Endodermal cell (in vitro differentiated cells): ENCODE measurements at regions not wholly inside any gene's neighbourhood (a gene's known extent, or its start where the extent isn't known, plus 50 kb on each side); places are given as distances from the start of the nearest gene placed in this dataset.

Experiments
- DNase-seq: peaks from one replicate; pipeline ENCODE4 v3.0.0-alpha.2; 2017
- H3K27ac ChIP-seq: 2 replicates; pipeline ENCODE4 v1.5.1; 2013; ENCODE audit warnings: mild to moderate bottlenecking, low read depth, low read length, moderate library complexity
- H3K27me3 ChIP-seq: 2 replicates; pipeline ENCODE4 v1.6.1; 2013; ENCODE audit warnings: mild to moderate bottlenecking, low read length, moderate library complexity; ENCODE audit not compliant: insufficient read depth, control insufficient read depth, poor library complexity, severe bottlenecking
- H3K36me3 ChIP-seq: 2 replicates; pipeline ENCODE4 v1.7.0; 2013; ENCODE audit warnings: mild to moderate bottlenecking, low read length, moderate library complexity; ENCODE audit not compliant: control insufficient read depth, insufficient read depth
- H3K4me1 ChIP-seq: one replicate; pipeline ENCODE4 v1.7.0; 2013; ENCODE audit warnings: low read length; ENCODE audit not compliant: control insufficient read depth, insufficient read depth
- H3K4me3 ChIP-seq: 2 replicates; pipeline ENCODE4 v1.5.1; 2013; ENCODE audit warnings: mild to moderate bottlenecking, low read length, moderate library complexity
- H3K9ac ChIP-seq: 2 replicates; pipeline ENCODE4 v1.6.1; 2013; ENCODE audit warnings: mild to moderate bottlenecking, low read length, moderate library complexity; ENCODE audit not compliant: poor library complexity, severe bottlenecking; ENCODE audit errors: extremely low read depth
- H3K9me3 ChIP-seq: 2 replicates; pipeline ENCODE4 v1.6.1; 2013; ENCODE audit warnings: mild to moderate bottlenecking, low read length, moderate library complexity; ENCODE audit not compliant: control insufficient read depth
- H3K27ac Mint-ChIP-seq: 2 replicates; pipeline ENCODE4 v1.8.0; 2020; ENCODE audit warnings: mixed read lengths
- H3K27me3 Mint-ChIP-seq: 2 replicates; pipeline ENCODE4 v1.8.0; 2021; ENCODE audit warnings: mild to moderate bottlenecking, mixed read lengths; ENCODE audit not compliant: insufficient read depth
- H3K36me3 Mint-ChIP-seq: 2 replicates; pipeline ENCODE4 v1.8.0; 2020; ENCODE audit warnings: low read depth, mixed read lengths
- H3K4me1 Mint-ChIP-seq: 2 replicates; pipeline ENCODE4 v1.8.0; 2020; ENCODE audit warnings: mixed read lengths
- H3K4me3 Mint-ChIP-seq: 2 replicates; pipeline ENCODE4 v1.8.0; 2020; ENCODE audit warnings: mild to moderate bottlenecking, moderate library complexity, mixed read lengths
- H3K9me3 Mint-ChIP-seq: 2 replicates; pipeline ENCODE4 v1.8.0; 2020; ENCODE audit warnings: mild to moderate bottlenecking, mixed read lengths
- WGBS, 2 experiments: methylation state at CpG; one replicate each; pipeline versions ENCODE4 v1.1.5 to v1.1.7; 2013; ENCODE audit warnings: missing lambda C conversion rate in 2 of 2, mixed read lengths in 1 of 2; ENCODE audit not compliant: insufficient coverage in 1 of 2, insufficient read length in 1 of 2; 5-methylcytosine and 5-hydroxymethylcytosine counted together
- TF ChIP-seq, protein P1 (sequence below): fragments of 200-600 bp; sonication (generic); conservative IDR thresholded peaks from 2 replicates; pipeline ENCODE4 v1.5.0; 2021; ENCODE audit warnings: antibody characterized with exemption, mild to moderate bottlenecking

DNA sequence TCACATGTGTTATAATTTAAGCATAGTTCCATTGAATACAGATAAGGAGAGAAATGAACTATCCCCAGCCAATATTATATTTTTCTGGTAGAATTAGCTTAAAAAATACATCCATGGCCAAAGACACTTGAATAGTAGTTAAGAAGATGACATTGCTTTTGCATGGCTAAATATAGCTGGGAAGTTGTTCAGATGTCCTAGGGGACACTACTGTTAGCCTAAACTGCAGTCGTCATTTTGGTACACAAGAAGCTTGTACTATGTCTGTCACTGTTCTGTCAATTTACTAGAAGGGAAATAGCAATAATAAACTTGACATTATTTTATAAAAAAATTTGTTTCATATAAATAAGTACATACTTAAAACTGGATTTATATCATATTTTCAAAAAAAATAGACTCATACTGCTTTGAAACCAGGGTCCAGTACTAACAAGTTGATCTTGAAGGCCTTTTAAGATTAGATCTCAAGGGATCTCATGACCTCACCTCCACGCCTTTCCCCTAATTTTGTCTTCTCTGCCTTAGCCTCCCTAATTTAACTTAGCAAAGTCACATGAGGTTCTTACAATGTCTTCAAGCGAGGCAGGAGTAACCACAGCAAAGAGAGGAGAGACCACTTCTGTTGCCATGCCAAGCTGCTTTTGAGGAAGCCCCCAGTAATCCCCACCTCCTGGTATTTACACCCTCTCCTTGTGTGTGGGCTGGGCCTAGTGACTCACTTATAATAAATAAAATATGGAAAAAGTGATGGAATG lies 81.0 kb downstream of the AVPR1A start:
- no peak overlapping the region for H3K4me3 ChIP-seq
- no peaks in the 10 kb centered on the region for H3K36me3 ChIP-seq
- H3K4me3 Mint-ChIP-seq, result no peak overlapping the region
- 88 to 100% methylated on average over 1 to 3 of the region's 3 CpGs for WGBS, 2 experiments
- H3K27ac ChIP-seq, result no peak overlapping the region
- H3K27me3 Mint-ChIP-seq, result peaks cover 7% of the 10 kb centered on the region
- no peak overlapping the region for H3K9ac ChIP-seq
- no peak overlapping the region for H3K27ac Mint-ChIP-seq
- no peaks in the 10 kb centered on the region for H3K27me3 ChIP-seq
- H3K36me3 Mint-ChIP-seq, result no peaks in the 10 kb centered on the region
- peaks cover 20% of the 10 kb centered on the region for H3K4me1 Mint-ChIP-seq
- TF ChIP-seq, protein P1, sequence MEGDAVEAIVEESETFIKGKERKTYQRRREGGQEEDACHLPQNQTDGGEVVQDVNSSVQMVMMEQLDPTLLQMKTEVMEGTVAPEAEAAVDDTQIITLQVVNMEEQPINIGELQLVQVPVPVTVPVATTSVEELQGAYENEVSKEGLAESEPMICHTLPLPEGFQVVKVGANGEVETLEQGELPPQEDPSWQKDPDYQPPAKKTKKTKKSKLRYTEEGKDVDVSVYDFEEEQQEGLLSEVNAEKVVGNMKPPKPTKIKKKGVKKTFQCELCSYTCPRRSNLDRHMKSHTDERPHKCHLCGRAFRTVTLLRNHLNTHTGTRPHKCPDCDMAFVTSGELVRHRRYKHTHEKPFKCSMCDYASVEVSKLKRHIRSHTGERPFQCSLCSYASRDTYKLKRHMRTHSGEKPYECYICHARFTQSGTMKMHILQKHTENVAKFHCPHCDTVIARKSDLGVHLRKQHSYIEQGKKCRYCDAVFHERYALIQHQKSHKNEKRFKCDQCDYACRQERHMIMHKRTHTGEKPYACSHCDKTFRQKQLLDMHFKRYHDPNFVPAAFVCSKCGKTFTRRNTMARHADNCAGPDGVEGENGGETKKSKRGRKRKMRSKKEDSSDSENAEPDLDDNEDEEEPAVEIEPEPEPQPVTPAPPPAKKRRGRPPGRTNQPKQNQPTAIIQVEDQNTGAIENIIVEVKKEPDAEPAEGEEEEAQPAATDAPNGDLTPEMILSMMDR, result no peak
- H3K9me3 Mint-ChIP-seq, result no peaks in the 10 kb centered on the region
- DNase-seq, result no peak
- H3K9me3 ChIP-seq, result no peaks in the 10 kb centered on the region
- H3K4me1 ChIP-seq, result no peaks in the 10 kb centered on the region

DNA sequence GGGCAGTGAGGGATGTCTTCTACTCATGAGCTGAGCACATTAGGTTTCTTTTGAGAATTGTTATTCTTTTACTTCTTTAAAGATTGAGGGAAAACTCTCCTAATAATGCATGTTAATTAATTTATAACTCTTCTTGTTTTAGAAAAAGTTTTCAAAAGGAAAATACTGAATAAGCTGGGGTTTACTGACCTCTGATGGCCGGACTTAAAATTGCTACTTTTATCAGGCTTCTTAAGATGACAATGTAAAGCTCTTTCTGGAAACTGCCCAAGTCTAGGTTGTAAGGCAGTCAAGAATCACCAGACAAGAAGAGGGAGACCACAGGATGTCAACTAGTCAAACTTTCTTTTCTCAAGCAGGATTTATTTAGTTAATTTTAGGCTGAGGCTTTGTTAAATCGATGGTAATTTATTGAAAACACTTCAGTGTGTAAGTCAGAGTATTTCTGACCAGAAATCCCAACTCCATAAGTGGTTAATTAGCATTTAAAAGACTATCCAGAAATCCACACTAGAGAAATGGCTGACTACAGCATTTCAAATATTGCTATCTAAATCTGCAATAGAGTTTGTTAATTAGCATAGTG lies 82.1 kb downstream of the AVPR1A start:
- Histone ChIP-seq H3K9me3 (no peaks in the 10 kb centered on the region), H3K27ac (no peak overlapping the region), H3K9ac (no peak overlapping the region), H3K36me3 (no peaks in the 10 kb centered on the region), H3K4me3 (no peak overlapping the region), H3K27me3 (no peaks in the 10 kb centered on the region), H3K4me1 (no peaks in the 10 kb centered on the region)
- Mint-ChIP-seq H3K4me1 (peaks cover 20% of the 10 kb centered on the region), H3K9me3 (no peaks in the 10 kb centered on the region), H3K36me3 (no peaks in the 10 kb centered on the region), H3K27ac (no peak overlapping the region), H3K27me3 (peaks cover 7% of the 10 kb centered on the region), H3K4me3 (no peak overlapping the region)
- TF ChIP-seq, protein P1, result peak; percentile 84
- DNase-seq, result no peak
- WGBS, 2 experiments, result 0 to 6% methylated on average over 1 to 2 of the region's 2 CpGs

- H3K36me3 Mint-ChIP-seq, result no peaks in the 10 kb centered on the region
- Histone ChIP-seq H3K36me3 (no peaks in the 10 kb centered on the region), H3K9ac (no peak overlapping the region), H3K27me3 (no peaks in the 10 kb centered on the region), H3K27ac (no peak overlapping the region), H3K4me1 (no peaks in the 10 kb centered on the region), H3K4me3 (no peak overlapping the region), H3K9me3 (no peaks in the 10 kb centered on the region)
- H3K4me1 Mint-ChIP-seq, result peaks cover 13% of the 10 kb centered on the region
- WGBS, 2 experiments, result 74 to 75% methylated on average over 4 of the region's 4 CpGs
- TF ChIP-seq, protein P1, result peak; percentile 20
- no peak overlapping the region for H3K27ac Mint-ChIP-seq
- peak; percentile 65 for DNase-seq
- H3K4me3 Mint-ChIP-seq, result no peak overlapping the region
- H3K9me3 Mint-ChIP-seq, result no peaks in the 10 kb centered on the region
- peaks cover 1% of the 10 kb centered on the region for H3K27me3 Mint-ChIP-seq
Measured at GRCh38 chr12:63066782-63067181, 84.2 kb downstream of the AVPR1A start.
